ENCODE measurements at regions not wholly inside any gene's neighbourhood (a gene's known extent, or its start where the extent isn't known, plus 50 kb on each side); places are given as distances from the start of the nearest gene placed in this dataset.
A peak's percentile ranks its signal among the peaks of the same experiment; 100 is the strongest.

GRCh38 chr11:71321433-71322191, 69.2 kb upstream of the SHANK2 start:
- no peak for ATAC-seq
- no peaks in the 10 kb centered on the region for H3K79me2 ChIP-seq (ENCODE audit: control insufficient read depth, insufficient read depth, low read length)
- H4K20me1 ChIP-seq (replicated peaks; ENCODE audit: control insufficient read depth, insufficient read depth, low read length), result no peaks in the 10 kb centered on the region; the same call in 1 of the 2 replicates
- no peak for DNase-seq (ENCODE audit: extremely low read depth in 1 of 4, low spot score in 3 of 4)
- H2AFZ ChIP-seq (ENCODE audit: low read depth, low read length), result no peak overlapping the region
- H3K4me3 ChIP-seq, result no peak overlapping the region
- in situ Hi-C loops (cut with MboI), result no loop called here
- H3K4me1 ChIP-seq (replicated peaks in 1 of 2; ENCODE audit: control insufficient read depth in 2 of 2, insufficient read depth in 2 of 2, low read length in 2 of 2), result no peaks in the 10 kb centered on the region; a peak in 1 of 5 replicates
- FAIRE-seq, result no peak
- H3K27me3 ChIP-seq (ENCODE audit: control insufficient read depth in 2 of 2, insufficient read depth in 2 of 2, low read length in 2 of 2), result peaks cover 0 to 48% of the 10 kb centered on the region in 2 experiments; a peak in 1 of 5 replicates
- no peak overlapping the region for H3K9ac ChIP-seq (ENCODE audit: insufficient read depth in 1 of 2, low read depth in 2 of 2, low read length in 2 of 2)
- H3K4me2 ChIP-seq (ENCODE audit: insufficient read depth, low read length), result no peak overlapping the region
- TF ChIP-seq, protein P1, sequence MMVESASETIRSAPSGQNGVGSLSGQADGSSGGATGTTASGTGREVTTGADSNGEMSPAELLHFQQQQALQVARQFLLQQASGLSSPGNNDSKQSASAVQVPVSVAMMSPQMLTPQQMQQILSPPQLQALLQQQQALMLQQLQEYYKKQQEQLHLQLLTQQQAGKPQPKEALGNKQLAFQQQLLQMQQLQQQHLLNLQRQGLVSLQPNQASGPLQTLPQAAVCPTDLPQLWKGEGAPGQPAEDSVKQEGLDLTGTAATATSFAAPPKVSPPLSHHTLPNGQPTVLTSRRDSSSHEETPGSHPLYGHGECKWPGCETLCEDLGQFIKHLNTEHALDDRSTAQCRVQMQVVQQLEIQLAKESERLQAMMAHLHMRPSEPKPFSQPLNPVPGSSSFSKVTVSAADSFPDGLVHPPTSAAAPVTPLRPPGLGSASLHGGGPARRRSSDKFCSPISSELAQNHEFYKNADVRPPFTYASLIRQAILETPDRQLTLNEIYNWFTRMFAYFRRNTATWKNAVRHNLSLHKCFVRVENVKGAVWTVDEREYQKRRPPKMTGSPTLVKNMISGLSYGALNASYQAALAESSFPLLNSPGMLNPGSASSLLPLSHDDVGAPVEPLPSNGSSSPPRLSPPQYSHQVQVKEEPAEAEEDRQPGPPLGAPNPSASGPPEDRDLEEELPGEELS (CRISPR knock-in tag; IDR thresholded peaks at IDR 0.05; ENCODE audit: borderline replicate concordance), result no peak
- TF ChIP-seq CEBPB (tag; IDR thresholded peaks at IDR 0.05) (peak; percentile 69), CEBPG (CRISPR knock-in tag; IDR thresholded peaks at IDR 0.05) (no peak), CEBPG (tag; conservative IDR thresholded peaks at IDR 0.05 in 1 of 2, IDR thresholded peaks at IDR 0.05 in 1 of 2) (0 out of 4 replicates have a peak, but pooled peaks of 1 of the 2 experiments have one; percentile 17)
- H3K9me1 ChIP-seq (ENCODE audit: control insufficient read depth, insufficient read depth, low read length), result no peaks in the 10 kb centered on the region
- ChIA-PET CTCF (ENCODE audit: low intra/inter-chr PET ratio) (no interaction called here), POLR2A (no interaction called here)
- BruUV-seq (replicated peaks), result no TSS peak
- no peaks in the 10 kb centered on the region for H3K36me3 ChIP-seq (ENCODE audit: control insufficient read depth, insufficient read depth, low read length)
- WGBS (ENCODE audit: insufficient coverage, low coverage, missing lambda C conversion rate), result under 1% methylated on average over 11 of the region's 11 CpGs
- no peaks in the 10 kb centered on the region; the same call in 1 of the 2 replicates for H3K9me3 ChIP-seq (replicated peaks; ENCODE audit: control insufficient read depth, insufficient read depth, low read depth, low read length)
- intact Hi-C loops (cut with micrococcal nuclease), result no loop called here
- no peak overlapping the region for H3K27ac ChIP-seq (ENCODE audit: extremely low read depth, low read depth, low read length)
